Activated CD4-positive, alpha-beta T cell treated with anti-CD3 and anti-CD28 coated beads for 1 hour (primary cell): ENCODE measurements at regions not wholly inside any gene's neighbourhood (a gene's known extent, or its start where the extent isn't known, plus 50 kb on each side); places are given as distances from the start of the nearest gene placed in this dataset.
"Not testable (repeated sequence)": the region's sequence is repeated elsewhere in the genome, so short reads cannot be mapped to it uniquely, and the experiment has no call there.

ENCODE experiments used
- DNase-seq: peaks from one replicate; pipeline ENCODE4 v3.0.0-alpha.2; 2020

- DNase-seq: not testable (repeated sequence)
Observed at GRCh38 chr10:113501031-113501430, 51.8 kb upstream of the HABP2 start.
